GM12872 (cell line): ENCODE measurements at regions not wholly inside any gene's neighbourhood (a gene's known extent, or its start where the extent isn't known, plus 50 kb on each side); places are given as distances from the start of the nearest gene placed in this dataset.

ENCODE experiments used
- TF ChIP-seq, protein P1 (sequence below): IDR thresholded peaks from 3 replicates; pipeline ENCODE4 v1.5.1; 2011; ENCODE audit warnings: low read depth, mild to moderate bottlenecking, low read length, moderate library complexity; ENCODE audit not compliant: insufficient read depth

DNA sequence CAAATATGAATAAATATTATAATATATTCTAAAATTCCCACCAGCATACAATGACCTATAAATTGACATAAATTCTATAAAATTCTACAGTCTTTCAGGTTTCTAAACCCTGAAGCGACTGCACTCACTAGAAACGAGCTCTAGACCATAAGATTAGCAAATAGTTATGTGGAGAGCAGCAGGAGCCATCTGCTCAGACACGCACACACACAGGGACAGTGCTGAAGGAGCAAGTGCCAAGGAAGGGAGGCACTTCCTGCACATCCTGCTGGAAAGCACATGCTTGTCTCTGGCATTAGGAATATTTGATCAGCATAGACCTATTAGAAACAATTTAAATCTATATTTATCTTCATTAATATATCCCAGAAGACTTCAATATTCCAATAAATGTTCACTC lies 713.9 kb upstream of the CDH2 start:
- TF ChIP-seq, protein P1, sequence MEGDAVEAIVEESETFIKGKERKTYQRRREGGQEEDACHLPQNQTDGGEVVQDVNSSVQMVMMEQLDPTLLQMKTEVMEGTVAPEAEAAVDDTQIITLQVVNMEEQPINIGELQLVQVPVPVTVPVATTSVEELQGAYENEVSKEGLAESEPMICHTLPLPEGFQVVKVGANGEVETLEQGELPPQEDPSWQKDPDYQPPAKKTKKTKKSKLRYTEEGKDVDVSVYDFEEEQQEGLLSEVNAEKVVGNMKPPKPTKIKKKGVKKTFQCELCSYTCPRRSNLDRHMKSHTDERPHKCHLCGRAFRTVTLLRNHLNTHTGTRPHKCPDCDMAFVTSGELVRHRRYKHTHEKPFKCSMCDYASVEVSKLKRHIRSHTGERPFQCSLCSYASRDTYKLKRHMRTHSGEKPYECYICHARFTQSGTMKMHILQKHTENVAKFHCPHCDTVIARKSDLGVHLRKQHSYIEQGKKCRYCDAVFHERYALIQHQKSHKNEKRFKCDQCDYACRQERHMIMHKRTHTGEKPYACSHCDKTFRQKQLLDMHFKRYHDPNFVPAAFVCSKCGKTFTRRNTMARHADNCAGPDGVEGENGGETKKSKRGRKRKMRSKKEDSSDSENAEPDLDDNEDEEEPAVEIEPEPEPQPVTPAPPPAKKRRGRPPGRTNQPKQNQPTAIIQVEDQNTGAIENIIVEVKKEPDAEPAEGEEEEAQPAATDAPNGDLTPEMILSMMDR = no peak

DNA sequence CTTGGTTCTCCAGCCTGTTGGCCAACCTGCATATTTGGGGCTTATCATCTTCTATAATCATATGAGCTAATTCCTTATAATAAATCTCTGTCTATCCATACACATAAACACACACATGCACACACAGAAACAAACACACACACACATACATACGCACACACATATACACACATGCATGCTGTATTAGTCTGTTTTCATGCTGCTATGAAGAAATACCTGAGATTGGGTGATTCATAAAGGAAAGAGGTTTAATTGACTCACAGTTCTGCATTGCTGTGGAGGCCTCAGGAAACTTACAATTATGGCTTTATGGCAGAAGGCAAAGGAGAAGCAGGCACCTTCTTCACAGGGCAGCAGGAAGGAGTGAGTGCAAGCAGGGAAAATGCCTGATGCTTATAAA lies 707.4 kb upstream of the CDH2 start:
- TF ChIP-seq, protein P1 = no peak

DNA sequence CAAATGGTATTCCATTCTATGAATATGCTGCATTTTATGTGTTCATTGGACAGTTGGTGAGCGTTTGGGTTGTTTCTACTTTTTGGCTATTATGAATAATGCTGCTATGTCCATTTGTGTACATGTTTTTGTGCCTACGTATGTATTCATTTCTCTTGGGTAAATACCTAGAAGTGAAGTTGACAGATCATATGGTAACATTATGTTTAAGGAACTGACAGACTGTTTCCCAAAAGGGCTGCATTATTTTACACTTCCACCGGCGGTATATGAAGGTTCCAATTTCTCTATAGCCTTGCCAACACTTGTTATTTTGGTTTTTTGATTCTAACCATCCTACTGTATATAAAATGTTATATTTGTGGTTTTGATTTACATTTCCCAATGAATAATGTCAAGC lies 703.9 kb upstream of the CDH2 start:
- TF ChIP-seq, protein P1 = no peak

DNA sequence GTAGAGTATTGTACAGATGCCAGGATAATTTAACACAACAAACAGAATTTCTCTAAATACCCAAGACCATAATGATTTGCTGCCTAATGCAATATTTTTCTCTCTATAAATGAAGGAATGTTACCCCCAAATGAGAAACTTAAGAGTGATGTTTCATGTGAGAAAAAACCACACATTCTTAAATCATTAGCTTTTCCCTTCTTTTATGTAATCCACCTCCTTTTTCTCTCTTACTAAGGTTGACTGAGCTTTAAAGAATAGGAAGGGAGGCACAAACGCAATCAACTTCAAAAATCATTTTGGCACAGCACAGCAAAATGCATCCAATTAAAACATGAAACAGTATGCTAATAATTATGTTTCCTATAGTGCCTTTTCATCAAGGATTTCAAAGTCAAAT lies 698.1 kb upstream of the CDH2 start:
- TF ChIP-seq, protein P1 = no peak

DNA sequence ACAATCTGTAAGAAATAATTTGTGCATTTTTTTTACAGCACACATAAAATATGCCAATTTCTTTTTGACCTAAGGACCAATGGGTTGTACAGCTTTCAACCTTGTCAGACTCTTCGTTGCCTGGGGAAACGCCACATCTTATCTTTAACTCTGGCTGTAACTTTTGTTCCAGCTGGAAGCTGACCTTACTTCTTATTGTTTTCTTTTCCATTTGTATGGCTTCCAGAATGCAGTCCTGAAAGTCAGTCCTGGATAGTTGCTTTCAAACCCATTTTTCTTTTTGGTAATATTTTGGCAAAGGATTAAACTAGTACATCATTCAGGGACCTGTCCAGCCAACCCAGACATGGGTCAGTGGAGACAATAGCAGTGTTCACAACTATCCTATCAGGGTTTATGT lies 686.5 kb upstream of the CDH2 start:
- TF ChIP-seq, protein P1 = no peak

DNA sequence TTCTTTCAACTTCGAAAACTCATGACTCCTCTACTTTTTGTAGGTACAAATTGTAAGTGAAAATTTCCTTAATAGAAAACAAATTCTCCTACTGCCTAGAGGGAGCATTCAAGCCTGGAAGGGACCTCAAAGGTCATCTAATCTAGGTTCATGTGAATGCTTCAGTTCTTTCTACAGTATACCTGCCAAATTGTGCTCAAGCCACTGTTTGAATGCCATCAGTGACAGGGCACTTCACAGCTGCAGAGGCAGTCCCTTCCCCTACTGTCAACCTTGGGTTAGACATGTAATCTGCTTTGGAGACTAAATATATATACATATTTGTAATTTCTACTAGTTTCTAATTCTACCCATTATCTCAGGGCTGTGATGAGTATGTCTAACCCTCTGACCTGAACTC lies 681.3 kb upstream of the CDH2 start:
- TF ChIP-seq, protein P1 = no peak

DNA sequence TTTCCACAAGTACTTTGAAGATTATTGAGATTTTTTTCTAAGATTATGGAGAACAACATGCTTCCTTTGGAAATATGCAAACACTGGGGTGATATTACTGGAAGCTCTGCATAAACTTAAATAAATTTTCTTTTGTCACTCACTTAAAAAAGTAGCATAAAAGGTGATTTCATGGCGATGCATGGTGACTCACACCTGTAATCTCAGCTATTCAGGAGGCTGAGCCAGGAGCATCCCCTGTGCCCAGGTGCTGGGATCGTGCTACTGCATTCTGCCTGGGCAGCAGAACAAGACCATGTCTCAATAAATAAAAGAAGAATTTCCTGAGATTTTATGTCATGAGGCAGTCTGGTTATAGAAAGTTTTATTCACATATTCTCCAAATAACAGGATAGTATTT lies 679.1 kb upstream of the CDH2 start:
- TF ChIP-seq, protein P1 = no peak

DNA sequence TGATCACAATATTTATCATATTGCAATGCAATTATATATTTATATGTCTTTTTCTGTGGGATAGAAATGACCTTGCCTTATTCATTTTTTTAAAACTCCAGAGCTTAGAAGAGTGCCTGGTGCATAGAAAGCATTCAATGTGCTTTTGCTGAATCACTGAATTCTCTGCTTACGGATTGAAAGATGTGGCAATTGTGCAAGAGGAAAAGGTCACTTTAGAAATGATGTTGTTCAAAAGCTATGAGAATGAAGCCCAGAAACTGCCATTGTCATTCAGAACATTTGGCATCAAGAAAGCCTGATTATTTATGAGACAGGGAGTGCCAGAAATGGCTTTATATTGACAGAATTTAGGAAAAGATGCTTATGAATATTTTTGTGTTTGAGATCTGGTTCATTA lies 678.6 kb upstream of the CDH2 start:
- TF ChIP-seq, protein P1 = no peak
